Mucosa of gallbladder (tissue), 1 donor: ENCODE measurements at regions not wholly inside any gene's neighbourhood (a gene's known extent, or its start where the extent isn't known, plus 50 kb on each side); places are given as distances from the start of the nearest gene placed in this dataset.
"Not testable (repeated sequence)": the region's sequence is repeated elsewhere in the genome, so short reads cannot be mapped to it uniquely, and the experiment has no call there.

Experiments used
- DNase-seq: peaks from one replicate; pipeline ENCODE4 v3.0.0-alpha.2; 2020; ENCODE audit warnings: low spot score
- donor health status: DM: no; HTN: no; CAD: no.

DNA sequence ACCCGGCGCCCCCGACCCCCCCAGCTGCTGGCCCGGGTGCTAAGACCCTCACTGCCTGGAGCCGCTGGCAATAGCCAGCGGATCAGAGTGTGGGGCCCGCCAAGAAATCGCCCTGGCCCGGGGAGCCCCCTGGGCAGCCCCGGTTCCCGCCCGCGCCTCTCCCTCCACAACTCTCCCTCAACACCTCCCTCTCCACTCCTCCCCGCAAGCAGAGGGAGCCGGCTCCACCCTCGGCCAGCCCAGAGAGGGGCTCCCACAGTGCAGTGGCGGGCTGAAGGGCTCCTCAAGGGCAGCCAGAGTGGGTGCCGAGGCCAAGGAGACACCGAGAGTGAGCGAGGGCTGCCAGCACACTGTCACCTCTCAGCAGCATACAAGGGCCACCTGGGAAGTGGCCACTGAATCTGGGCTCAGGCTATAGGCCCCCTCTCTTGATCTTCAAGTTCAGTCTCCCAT, 385.5 kb downstream of the SEC14L1 start:
- no peak for DNase-seq

DNA sequence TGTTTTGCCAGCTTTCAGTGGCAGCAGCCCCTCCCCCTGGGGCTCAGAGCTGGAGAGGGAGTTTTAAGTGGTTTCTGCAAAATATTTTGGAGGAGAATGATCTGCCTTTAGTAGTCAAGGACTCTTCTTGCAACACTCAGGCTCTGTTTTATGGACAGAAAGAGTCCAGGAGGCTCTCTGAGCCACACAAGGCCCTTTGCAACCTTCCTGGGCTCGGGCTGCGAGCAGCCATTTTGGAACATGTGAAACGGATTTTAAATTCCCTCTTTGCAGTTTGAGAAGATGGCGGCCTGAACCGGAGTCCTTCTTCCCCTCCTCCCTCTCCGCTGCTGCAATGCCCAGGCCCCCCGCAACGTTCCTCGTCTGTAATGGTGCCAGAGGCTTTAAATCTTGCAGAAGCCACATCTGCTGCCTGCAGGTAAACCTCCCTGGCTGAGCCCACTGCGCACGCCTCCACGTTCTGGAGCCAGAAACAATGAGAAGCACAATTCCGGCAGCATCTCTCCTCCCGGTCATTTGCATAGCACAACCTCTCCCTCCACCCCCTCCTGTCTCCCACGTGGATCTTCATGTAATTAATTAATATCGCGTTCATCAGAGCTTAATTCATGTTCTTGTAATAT, 386.1 kb downstream of the SEC14L1 start:
- no peak for DNase-seq

DNA sequence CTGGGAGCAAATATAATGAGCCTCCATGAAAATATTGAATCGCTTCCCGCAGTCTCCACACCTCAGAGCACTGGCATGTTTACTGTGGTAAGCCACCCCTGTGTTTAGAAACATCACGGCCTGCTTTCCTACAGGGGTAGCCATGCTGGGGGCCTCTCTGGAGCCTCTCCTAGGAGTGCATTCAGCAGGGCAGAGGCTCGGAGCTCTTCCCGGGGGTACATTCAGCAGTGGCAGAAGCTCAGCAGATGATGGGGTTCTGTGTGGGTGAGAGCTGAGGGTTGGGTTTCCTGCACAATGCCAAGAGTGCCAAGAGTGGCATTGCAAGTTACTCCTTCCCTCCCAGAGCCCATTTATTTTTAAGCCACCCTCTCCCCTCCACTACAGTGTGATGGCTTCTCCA, 386.6 kb downstream of the SEC14L1 start:
- DNase-seq, result no peak

DNA sequence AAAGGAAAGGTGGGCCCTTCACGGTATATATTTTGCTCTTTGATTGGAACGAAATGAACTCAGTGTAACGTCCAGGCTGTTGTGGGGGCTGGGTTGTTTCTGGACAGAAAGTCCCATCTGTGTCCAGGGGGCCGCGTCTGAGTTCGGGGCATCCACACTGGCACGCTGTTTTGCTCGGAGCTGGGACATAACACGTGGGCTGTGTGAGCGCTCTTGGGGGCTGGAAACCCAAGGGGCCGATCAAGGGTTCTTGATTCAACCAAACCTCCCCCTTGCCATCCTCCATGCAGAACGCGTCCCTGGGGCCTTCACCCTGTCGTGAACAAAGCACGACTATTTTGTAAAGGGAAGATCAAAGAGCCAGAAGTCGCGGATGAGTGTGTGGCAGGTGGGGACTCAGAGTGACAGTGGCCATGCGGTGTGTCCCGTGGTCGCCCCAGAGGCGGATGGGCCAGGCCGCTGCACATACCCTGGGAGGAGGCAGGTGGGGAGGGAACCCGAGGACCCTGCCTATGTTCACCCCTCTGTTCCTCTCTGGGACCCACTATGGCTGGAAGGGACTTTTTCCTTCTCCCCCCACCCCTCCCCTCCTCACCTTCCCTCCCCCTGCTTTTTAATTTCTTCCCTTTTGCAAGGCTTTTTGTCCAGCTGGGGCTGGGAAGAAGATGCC, 387.2 kb downstream of the SEC14L1 start:
- DNase-seq, result no peak

DNA sequence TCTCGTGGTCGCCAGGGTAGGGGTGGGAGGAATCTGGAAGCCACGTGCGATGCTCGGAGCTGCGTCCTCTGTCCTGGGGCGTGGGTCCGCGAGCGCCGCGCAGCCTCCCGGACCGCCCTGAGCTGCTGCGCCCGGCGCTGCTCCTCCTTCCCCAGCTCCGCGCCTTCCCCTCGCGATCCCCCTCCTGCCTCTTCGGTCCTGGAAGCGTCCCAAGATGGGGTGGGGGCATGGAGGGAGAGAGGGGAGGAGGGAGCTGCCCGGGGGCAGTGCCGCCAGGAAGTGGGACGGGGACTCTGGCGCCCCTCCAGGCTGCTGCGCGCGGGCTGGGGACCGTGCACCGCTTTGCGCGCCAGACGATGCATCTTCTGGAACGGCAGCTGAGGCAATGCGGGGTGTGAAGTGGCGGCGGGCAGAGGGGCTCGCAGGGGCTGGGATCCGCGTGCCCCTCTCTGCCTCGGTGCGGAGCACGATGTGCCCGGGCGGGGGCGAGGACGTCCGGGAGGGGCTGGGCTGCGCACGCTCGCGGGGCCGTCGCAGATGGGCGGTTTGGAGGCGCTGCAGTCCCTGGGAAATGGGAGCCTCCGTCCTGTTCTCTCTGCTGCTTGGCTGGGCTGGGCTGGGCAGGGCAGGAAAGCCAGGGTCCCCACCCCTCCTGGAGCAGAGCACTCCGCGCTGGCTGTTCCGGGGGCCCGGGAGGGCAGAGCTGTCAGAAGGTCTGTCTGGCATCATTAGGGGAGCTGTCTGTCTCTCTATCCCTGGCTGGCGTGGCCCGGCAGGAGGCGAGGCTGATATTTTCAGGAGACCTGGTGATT, 388.0 kb downstream of the SEC14L1 start:
- DNase-seq, result no peak

DNA sequence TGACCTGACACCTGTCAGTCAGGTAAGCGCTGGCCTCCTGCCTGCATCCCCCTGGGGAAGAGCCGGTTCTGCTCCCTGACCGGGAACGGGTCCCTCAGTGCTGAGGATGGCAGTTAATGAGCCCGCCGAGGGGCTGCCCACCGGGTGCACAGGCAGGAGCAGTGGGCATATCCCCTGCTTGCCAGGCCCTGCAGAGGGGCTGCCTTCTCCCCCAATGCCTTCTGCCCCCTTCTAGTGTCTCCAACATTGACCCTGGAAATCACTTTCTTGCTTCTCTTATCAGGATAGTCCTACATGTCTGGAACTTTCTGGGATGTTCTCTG, 388.5 kb downstream of the SEC14L1 start:
- no peak for DNase-seq

DNA sequence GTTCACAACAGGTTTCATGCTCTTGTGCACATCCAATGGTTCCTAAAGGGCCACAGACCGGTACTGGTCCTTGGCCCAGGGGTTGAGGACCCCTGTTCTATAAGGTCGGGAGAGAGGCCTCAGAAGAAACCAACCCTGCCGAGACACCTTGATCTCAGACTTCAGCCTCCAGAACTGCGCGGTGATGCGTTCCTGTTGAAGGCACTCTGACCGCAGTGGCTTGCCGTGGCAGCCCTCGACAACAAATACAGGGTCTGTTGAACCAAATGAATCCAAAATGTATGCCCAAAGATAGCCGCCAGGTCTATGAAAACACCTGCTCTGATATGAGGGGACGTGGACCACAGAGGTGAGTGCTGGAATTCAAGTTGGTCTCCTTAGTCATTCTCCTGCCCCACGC, 389.8 kb downstream of the SEC14L1 start:
- no peak for DNase-seq

DNA sequence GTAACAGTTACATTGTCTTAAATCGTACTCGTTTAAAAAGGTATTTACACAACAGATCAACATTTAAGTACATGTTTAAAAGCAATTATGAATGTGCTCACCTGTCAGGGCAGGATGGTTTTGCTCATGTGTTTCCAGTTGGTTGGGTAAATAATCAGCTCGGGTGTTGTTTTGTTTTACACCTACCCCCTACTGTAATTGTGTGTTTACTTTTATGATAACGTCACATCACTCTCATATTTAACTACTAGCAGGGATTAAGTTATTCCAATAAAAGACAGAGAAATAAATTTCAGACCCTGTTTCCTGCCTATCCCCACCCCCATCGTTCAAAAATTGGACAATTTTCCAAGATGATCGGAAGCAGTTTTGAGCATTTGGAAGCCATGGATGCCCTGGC, 390.2 kb downstream of the SEC14L1 start:
- DNase-seq, result no peak

DNA sequence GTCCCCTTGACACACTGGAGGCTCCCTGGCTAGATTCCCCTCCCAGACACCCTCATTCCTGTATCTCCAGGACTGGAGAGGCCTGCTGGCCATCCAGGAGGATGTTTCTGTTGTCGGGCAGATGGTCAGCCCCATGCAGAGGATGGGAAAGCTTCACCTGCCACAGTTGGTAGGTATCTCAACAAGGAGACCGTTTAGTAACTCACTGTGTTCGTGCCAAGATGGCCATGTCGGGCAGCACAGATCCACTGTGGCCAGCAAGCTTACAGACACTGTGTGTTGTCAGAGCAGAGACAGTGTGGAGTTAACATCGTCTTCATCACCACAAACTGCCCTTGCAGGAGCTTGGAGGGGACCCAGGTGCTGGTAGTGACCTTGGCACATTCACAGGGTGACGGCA, 390.9 kb downstream of the SEC14L1 start:
- no peak for DNase-seq

DNA sequence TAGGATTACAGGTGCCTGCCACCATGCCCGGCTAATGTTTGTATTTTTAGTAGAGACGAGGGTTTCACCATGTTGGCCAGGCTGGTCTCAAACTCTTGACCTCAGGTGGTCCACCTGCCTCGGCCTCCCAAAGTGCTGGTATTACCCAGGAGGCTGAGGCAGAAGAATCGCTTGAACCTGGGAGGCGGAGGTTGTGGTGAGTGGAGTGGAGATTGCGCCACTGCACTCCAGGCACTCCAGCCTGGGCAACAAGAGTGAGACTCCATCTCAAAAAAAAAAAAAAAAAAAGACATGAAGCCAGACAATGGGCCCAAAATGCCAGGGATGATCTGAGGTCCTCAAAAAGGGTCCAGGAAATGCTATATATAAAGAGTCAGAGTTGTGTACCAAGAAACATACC, 392.9 kb downstream of the SEC14L1 start:
- DNase-seq, result not testable (repeated sequence)

DNA sequence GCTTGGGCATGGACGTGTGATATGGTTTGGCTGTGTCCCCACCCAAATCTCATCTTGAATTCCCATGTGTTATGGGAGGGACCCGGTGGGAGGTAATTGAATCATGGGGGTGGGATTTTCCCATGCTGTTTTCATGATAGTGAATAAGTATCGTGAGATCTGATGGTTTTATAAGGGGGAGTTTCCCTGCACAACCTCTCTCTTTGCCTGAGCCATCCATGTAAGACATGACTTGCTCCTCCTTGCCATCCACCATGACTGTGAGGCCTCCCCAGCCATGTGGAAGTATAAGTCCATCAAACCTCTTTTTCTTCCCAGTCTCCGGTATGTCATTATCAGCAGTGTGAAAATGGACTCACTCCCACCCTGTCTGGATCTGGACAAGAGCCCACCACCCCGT, 393.4 kb downstream of the SEC14L1 start:
- DNase-seq, result no peak

DNA sequence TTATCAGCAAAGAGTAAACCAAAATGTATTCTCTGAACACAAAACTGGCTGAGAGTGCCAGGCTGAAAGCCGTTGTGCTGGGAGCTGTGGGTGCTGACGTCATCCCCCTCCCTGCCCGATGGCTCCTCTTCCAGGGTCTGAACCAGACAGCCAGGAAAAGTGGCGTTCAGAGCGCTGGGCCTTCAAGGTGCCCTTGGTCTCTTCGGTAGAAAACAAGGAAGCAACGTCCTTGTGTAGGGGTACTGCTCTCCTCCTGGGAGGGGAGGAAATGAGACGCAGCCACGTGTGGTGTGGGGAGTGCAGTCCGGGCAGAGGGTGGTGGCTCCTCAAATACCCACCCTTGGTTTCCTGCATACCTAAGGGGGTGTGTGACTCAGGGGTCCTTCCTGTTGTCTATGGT, 394.7 kb downstream of the SEC14L1 start:
- peak; percentile 43 for DNase-seq

DNA sequence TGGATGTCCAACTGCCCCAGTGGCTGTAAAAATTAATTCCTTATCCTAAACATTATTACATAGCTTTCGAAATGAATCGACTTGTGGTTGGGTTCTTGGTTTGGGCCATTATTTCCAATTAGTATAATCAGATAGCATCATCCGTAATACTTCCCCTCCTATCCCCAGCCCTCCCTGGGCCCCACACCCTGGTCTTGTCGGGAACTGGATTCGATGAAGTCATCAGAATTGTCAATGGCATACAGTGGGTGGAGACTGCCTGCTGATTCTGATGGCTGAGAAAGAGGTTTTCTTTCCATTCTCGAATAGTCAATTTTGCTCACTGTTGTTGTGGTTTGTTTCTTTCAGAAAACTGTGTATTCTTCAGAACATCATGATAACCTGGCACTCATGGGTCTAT, 395.1 kb downstream of the SEC14L1 start:
- DNase-seq, result no peak

DNA sequence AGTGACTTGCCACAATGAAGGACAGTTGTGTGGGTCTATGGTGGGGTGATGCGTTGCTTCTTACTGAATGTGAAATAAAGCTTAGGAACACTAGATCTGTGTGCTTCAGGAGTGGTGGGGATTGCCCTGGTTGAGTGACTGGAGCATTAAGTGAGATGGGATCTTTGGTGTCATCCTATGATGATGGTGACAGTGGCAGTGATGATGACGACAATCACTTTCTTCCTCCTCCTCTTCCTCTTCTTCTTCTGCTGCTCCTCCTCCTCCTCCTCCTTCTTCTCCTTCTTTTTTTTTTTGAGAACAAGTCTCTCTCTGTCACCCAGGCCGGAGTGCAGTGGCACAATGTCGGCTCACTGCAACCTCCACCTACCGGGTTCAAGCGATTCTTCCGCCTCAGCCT, 396.8 kb downstream of the SEC14L1 start:
- DNase-seq, result no peak

DNA sequence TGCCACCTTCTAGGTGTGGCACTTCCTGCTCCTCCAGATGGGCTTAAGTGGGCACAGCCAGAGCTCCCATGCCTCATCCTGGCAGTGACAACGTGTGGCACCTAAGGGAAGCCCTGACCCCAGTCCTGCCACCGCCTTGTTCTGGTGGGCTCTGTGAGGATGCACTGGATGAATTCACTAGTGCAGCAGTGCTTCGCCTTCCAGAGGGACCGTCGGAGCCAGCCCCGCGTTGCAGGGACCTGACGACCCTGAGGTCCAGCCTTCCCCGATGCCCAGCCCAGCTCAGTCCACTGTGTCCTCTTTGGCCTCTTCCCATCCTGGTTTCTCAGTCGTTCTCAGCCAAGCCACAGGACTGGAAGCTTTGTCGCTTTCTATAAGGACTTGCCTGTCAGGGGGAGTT, 399.8 kb downstream of the SEC14L1 start:
- no peak for DNase-seq

DNA sequence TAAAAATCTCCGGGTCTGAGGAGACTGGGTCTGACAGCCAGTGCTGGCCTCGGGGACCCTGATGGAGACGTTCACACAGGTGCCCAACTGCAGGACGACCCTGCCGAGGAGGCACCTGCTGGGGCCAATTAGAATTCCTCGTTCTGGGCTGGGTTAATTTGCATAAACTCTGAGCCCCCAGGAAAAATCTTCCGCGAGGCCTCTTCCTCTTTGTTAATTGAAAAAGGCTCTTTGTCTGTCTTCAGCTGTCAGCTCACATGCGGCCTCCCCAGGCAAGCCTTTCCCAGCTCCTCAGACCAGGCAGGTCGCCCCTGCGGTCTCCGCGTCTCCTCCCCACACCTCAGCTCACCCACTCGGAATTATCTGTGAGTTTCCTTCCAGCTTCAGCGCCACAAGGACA, 400.2 kb downstream of the SEC14L1 start:
- no peak for DNase-seq

DNA sequence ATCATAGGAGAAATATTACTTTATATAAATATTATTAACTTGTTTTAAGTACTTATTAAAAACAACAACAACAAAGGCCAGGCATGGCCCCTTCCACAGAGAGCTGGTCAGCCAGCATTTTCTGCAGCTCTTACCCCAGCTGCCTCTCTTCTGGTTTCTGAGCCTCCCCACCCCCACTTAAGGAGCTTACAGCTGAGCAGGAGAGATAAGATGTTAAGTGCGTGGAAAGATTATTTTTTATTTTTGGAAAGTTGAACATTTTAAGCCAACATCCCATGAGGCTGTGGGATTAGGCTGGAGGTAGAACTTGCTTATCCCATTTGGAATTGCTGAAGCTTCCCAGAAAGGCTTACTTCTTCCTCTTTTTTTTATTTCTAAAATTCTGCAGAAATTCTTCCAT, 401.2 kb downstream of the SEC14L1 start:
- DNase-seq, result no peak

DNA sequence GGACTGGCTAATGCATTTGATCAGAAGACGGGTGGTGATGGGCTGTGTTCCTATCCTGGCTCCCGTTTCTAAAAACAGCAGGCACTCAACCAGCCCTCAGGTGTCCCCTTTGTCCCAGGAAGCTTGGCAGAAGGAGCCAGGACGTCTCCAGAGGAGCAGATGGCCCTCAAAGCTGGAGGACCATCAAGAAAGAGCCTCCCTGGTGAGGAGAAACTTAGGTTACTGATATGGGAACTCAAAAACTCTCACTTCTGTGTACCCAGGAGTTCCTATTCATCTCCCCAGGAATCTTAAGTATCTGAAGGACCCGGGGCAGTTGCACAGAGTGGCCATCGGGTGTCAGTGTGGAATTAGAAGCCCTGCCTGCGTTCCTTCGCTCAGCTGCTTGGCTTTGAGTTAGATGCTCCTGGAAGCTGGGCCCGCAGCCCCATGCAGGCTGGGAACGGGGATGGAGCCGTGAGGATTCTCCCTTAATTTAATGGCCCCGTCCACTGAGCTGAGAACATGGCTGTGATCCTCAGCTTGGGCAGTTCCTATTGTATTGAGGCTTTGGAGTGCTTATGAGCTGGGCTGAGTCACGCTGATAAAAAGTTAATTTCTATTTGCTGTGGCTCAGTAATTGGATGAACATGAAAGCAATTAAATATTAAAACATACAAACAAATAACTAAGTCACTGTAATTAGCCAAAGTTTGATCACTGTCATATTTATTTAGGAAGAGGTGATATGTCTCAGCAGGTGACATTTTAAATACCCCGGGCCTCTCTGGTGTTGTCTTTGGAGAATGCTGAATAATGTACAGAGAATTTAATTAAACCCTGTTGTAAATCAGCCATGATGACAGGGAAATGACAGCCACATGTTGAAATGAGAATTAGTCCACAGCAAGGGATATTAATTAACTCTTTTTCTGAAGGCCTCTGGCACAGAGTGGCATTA, 402.1 kb downstream of the SEC14L1 start:
- DNase-seq, result peak; percentile 80

DNA sequence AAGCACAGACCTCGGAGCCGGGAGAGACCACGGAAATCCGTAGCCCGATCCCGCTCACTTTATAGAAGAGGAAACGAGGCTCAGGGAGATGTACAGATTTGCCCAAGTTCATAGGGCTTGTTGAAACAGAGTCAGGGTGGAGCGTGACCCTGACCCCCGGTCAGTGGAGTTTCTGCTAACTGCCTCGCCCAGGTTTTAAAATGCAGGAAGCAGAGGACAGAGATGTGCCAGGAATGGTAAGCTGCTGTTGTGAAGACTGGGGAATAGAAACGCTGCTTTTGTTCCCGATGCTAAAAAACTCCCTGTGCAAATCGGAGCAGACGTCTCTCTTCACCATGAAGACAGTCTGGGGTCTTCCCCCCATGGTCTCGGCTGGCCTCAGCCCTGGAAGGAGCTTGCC, 403.0 kb downstream of the SEC14L1 start:
- no peak for DNase-seq

DNA sequence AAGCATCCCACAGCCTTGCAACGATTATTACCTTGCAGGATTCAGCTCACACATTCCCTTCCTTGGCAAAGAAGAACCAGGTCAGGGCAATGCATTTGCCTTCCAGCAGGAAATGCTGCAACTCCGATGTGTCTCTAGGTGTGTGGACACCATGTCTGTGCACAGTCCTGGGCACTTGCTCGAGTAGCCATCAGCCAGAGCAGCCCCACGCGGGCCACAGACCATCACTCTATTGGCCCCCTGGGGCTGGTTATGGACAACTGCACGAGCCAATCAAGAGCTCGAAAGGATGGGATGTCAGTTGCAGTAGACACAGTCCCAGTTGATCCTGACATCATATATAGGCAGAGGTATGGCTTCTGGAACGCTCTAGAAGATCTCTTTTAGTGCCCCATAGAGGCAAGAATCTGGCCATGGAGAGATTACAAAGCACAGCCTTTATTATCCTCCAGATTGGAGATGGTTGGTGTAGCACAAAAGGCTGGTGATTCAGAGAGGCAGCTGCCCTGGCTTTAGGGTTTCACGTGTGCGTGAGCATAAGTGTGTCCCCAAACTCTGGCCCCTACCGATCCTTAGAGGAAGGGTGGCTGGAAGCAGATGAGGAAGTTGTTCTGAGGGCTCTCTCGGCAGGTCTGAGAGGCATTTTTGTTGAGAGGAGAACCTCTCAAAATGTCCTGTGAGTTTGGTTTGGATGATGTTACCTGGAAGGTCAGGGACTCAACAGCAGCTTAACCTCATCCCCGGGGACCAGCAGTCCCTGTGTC, 403.8 kb downstream of the SEC14L1 start:
- no peak for DNase-seq

DNA sequence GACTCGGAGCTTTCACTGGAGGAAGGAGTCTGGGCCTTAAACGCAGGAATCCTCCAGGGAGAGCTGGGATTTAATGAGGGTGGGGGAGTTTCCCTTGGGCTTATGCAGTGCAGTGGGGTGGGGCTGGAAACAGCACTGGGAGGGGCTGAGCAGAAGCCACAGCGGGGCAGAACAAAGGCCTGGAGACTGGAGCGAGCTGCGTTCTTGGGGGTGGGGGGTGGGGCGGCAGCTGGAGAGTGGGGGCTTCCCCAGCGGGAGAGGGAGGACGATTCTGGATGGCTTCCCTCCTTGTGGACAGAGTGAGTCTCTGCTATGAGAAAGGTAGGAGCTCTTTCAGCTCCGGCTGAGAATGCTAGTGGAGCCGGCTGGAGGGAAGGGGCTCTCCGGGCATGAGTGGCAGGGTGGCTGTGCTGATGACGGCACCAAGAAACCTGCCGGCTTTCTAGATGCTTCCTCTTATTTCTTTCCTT, 406.0 kb downstream of the SEC14L1 start:
- DNase-seq, result no peak
